Neural progenitor cell (in vitro differentiated cells): ENCODE measurements at regions not wholly inside any gene's neighbourhood (a gene's known extent, or its start where the extent isn't known, plus 50 kb on each side); places are given as distances from the start of the nearest gene placed in this dataset.

Experiments
- EZH2 ChIP-seq: fragments of 200-600 bp; sonication (generic); IDR thresholded peaks from 2 replicates; pipeline ENCODE4 v1.6.1; 2017; ENCODE audit warnings: antibody characterized with exemption, mild to moderate bottlenecking, moderate library complexity
- EZH2phosphoT487 ChIP-seq: fragments of 200-600 bp; sonication (generic); IDR thresholded peaks from 2 replicates; pipeline ENCODE4 v1.6.1; 2017; ENCODE audit warnings: antibody characterized with exemption

DNA sequence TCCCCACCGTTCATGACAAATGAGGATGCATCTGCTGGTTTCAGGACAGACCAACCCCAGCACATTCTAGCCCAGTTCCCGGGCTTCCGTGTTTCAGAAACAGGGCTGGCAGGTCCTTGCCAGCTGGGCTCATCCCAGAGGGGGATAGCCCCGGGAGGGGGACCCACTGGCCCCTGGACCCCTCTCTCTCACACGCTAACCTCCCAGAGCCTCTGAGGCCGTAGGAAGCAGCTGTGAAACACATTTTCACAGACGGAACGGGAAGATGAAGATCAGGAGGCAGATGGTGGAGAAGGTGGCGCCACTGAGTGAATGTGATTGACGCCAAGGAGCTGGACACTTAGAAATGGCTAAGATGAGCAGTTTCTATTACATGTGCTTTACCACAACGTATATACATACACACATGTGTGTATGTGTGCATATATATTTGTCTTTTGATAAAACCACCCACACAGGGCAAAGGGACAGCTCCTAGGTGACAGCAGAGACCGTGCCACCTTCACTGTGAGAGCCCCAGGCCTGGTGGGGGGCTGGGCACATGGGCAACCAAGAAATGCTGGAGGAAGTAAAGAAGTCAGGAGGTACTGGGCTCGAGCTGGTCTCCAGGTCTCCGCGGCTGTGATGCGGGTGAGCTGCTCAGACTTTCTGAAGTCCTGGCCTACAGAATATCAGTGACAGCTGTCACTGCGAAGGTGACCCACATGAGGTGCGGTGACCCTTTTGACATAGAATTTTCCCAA, 168.6 kb upstream of the IQSEC1 start:
- TF ChIP-seq EZH2phosphoT487: no peak
- no peak for TF ChIP-seq EZH2
